NCI-H1436 treated with DMSO at 0.1 percent for 48 hours (cell line): ENCODE measurements at regions not wholly inside any gene's neighbourhood (a gene's known extent, or its start where the extent isn't known, plus 50 kb on each side); places are given as distances from the start of the nearest gene placed in this dataset.

Experiments used
- DNase-seq: peaks from one replicate; lab custom pipeline; 2025; lab: John Stamatoyannopoulos, UW

DNA sequence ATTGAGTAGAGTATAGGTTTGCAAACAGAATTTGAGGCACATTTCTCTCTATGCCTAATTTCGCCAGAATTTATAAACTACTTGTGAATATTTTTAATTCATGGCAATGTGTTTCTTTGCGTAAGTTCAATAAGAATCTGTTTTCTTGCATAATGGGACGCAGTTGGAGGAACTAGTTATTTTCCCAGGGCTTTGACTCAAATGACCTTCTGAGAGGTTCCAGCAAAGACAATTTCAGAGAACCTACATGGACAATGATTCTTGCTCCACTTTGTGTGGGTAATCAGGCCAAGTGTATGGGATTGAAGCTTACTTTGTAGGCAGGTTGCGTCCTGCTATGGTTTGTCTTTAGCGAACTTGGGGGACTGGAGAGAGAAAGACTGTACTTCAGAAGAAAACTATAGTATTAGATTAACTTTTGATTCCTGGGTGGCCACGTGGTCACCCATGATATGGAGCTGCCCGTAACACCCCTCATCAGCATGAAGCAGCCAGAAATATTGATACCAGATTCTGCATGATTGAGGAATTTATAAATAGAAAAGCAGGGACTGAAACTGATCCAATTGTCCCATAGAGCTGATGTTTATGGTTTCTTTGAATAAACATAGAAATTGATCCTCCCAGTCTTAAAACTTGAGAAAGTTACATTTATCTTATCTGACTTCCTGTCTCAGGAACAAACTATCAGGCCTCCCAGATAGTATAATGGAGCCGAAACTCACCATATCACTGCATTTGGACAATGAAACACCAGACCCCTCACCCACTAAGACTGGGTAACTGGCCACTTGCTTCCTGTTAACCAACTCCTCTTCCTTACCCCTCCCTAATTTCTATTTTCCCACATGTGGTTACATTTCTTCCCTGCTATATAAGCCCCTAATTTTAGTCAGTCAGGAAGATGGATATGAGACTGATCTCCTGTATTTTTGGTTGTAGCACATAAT lies 815.3 kb upstream of the HS6ST1 start:
- DNase-seq, result no peak

DNA sequence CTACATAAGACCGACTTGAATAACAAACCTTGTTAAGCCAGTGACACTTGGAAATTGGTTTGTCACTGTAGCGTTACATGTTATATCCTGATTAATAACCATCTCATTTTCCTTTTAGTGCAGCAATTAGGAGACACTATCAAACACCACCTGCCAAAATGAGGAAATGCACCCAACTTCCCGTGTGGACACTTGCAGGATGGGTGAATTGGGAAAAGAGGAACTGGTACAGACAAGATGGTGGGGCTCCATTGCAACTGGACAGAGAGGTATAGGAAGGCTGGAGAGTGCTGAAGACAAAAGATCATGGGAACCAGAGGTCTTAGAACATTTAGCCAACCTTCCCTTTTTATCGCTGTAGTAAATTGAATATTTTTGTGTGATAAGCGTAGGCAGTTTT lies 816.3 kb upstream of the HS6ST1 start:
- DNase-seq, result no peak

DNA sequence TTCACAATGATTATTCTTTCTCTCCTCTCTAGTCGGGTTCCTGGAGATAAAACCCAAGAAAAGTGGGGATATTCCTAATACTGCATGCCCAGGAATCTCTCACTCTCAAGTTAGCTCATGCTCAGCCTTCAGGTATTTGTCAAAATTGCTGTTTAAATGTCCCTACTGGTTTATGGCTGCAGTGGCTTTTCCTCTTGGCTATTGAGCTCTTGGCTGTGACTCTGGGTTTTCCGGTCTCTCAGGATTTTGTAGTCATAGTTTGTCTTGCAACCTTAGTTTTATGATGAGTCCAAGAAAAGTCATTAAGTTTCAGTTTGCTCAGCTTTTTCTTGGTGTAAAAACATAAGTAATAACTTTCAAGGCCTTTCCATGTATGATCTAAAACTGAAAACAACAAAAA lies 820.7 kb upstream of the HS6ST1 start:
- DNase-seq, result no peak

DNA sequence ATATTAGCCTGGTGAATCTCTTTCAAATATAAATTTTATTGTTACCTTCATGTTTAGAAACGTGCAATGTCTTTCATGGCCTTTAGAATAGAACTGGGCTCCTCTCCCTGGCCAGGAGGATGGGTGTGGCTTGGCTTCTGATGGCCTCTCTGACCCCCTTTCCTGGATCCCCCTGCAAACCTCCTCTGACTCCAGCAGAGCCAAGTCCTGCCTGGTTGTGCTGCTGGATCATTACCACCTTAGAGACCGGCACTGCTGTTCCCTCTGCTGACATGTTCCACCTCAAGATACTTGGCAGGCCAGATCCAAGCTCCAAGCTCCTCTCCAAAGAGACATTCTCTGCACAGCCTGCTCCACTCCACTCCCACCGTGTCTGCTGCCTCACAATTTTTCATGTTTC lies 823.8 kb upstream of the HS6ST1 start:
- no peak for DNase-seq

DNA sequence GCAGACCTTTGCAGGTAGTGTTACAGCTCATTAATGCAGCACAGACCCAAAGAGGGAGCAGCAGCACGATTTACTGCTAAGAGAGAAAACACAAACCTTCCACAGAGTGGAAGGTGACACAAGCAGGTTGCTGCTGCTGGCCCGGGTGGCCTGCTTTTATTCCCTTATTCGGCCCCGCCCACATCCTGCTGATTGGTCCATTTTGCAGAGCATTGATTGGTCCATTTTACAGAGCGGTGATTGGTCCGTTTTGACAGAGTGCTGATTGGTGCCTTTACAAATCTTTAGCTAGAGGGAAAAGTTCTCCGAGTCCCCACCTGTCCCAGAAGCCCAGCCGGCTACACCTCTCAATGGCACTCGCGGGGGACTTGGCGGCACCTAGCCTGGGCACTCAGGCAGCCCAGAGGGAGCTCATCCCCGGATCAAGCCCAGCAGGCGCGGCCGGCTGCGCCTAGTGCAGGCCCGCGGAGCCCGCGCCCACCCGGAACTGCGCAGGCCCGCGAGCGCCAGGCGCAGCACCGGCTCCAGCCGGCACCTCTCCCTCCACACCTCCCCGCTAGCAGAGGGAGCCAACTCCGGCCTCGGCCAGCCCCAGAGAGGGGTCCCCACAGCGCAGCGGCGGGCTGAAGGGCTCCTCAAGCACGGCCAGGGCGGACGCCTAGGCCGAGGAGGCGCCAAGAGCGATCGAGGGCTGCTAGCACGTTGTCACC lies 825.6 kb upstream of the HS6ST1 start:
- no peak for DNase-seq

- no peak for DNase-seq
Measured at GRCh38 chr2:129152514-129152913, 827.0 kb upstream of the RAB6C start.

GRCh38 chr2:129160879-129161278 lies 818.6 kb upstream of the RAB6C start:
- no peak for DNase-seq

DNA sequence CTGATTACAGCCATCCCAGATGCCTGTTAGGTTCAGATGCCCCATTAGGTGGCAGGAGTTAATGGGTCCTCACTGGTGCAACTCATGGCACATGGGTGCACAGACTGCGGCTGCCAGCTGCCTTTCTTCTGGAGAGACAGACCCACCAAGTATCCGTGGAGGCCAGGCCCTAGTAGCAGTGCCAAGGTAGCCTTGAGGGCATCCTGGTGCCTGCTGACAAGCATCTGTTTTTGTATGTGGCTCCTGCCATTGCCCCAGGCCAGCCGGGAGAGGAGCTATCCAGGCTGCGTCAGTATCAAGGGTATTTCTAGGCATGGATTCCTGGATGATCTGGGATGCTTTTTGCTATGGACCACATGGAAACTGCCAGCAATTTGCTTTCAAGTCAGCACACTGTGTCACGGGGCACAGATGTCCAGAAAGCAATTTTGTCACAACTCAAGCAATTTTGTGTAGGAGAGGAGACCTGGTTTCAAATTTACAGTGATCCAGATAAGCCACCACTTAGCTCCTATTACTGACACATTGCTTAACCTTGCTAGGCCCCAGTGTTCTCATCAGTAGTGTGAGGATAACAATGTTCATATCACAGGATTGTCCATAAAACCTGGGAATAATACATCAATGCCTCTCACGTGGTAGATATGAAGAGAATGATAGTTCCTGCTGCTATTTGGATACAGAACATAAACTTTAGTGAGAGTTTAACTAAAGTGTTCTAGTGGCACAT lies 815.1 kb upstream of the RAB6C start:
- no peak for DNase-seq

DNA sequence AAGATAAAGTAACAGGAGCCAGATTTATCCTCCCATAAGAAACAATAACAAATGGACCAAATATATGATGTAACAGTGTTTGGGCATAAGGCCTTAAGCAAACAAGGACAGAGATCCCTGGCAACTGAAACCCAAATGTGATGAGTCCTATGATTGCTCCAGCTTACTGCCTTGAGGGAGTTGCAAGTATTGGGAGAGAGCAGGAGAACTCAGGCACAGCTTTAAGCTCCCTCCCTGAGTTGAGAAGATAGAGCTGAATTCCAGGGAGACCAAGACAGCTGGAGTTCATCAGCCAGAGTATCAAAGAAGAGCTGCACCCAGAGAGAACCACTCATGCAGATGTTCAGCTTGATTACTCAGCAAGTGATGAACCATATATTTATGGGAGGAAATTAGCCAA lies 814.5 kb upstream of the RAB6C start:
- DNase-seq, result no peak

- DNase-seq, result no peak
Measured at GRCh38 chr2:129167456-129167855, 812.0 kb upstream of the RAB6C start.

DNA sequence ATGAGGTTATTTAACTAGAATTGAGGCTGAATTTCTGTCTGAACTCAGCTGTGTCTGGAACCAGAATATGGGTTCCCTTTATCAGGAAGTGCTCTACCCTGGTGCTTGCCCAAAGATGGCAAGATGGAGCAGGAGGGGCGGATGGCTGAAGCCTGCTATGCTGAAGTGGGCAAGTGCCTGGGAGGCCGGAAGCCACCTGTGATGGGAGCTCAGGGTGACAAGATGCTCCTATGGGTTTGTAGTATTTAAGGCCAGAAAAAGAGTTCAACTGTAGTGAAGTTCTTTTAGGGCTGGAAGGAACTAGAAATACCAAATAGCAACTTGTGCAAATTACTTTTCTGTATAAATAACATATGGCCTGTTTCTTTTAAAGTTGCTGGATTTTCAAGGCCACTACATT lies 808.9 kb upstream of the RAB6C start:
- DNase-seq, result no peak

GRCh38 chr2:129174143-129174542 lies 805.3 kb upstream of the RAB6C start:
- DNase-seq, result no peak

DNA sequence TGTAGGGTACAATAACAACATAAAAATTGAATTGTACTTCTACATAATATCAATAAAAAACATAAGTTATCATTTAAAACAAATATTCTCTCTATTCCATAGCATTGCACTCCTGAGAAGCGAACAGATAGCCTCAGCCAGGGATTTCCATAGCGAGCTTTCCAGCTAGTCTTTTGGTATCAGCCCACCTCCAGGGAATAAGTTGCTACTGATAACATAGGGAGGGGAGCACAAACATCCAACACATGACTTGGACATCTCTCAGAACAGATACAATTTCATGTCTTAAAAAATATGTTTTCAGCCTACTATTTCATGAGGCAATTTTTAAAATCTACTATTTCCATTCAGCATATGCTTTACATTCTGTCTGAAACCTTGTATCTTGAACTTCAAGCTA lies 804.4 kb upstream of the RAB6C start:
- DNase-seq, result no peak

- no peak for DNase-seq
Measured at GRCh38 chr2:129176375-129176774, 803.1 kb upstream of the RAB6C start.

- no peak for DNase-seq
Measured at GRCh38 chr2:129178356-129178755, 801.1 kb upstream of the RAB6C start.

DNA sequence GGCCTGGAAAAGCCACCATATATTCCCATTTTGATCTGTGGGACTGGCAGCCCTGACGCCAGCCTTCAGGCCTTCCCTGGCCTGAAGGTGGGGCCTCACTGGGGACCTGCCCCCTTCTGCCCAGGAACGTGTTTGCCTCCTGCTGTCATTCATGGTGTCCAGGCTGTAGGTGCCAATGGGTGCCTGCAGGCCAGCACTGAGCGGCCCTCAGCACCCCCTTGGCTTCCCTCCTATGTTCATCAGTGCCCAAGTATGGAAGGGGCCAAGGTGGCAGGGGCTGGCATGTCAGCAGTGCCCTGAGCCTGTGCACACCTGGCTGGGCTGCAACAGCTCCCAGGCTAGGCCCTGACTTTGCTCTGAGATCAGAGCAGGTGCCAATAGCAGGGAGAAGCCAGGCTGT lies 800.3 kb upstream of the RAB6C start:
- DNase-seq, result no peak

- no peak for DNase-seq
Measured at GRCh38 chr2:129180124-129180716, 799.2 kb upstream of the RAB6C start.

- DNase-seq, result no peak
Measured at GRCh38 chr2:129181433-129181832, 798.0 kb upstream of the RAB6C start.

DNA sequence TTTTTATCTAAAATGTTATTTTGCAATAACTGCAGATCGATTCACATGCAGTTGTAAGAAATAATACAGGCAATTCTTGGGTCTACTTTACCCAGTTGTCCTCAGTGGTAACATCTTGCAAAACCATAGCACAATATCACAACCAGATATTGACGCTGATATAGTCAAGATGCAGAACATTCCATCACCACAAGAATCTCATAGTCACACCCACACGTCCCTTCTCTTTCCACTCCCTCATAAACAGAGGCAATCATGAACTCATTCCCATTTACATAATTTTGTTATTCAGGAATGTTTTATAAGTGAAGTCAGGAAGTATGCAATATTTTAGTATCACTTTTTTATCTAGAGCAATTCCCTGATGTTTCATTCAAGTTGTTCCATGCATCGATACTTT lies 797.5 kb upstream of the RAB6C start:
- DNase-seq, result no peak

DNA sequence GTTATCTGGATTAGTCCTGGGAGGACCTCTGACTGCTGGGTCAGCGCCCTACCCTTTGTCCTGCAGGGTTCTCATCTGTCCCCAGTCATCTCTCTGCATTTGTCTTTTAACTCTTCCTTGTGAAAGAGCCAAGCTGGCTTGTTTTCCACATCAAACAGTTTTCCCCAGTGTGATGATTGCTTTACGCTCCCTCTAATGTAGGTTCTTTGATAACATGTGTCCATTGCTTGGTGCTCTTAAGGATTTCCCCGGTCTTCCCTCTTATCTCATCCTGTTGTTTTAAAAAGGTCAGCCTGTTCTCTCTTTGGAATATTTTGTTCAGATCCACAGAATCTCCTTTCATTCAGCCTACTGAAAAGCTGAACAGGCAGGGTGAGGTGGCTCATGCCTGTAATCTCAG lies 792.1 kb upstream of the RAB6C start:
- DNase-seq, result no peak

- no peak for DNase-seq
Measured at GRCh38 chr2:129188451-129188850, 791.0 kb upstream of the RAB6C start.

- no peak for DNase-seq
Measured at GRCh38 chr2:129189617-129190319, 789.7 kb upstream of the RAB6C start.
